HG02678 (cell line): ENCODE measurements at regions not wholly inside any gene's neighbourhood (a gene's known extent, or its start where the extent isn't known, plus 50 kb on each side); places are given as distances from the start of the nearest gene placed in this dataset.
"Not testable (repeated sequence)": the region's sequence is repeated elsewhere in the genome, so short reads cannot be mapped to it uniquely, and the experiment has no call there.

ENCODE experiments used
- ATAC-seq: cut with Tn5 transposase; IDR thresholded peaks from one replicate; pipeline ENCODE4 v1.9.1; 2021; ENCODE audit warnings: mild to moderate bottlenecking, moderate library complexity; ENCODE audit not compliant: unreplicated experiment

- no peak for ATAC-seq
These were observed 197.5 kb upstream of the FLRT2 start for GRCh38 chr14:85332401-85332800.

GRCh38 chr14:85333313-85333712, 196.6 kb upstream of the FLRT2 start:
- no peak for ATAC-seq

- no peak for ATAC-seq
These were observed 196.1 kb upstream of the FLRT2 start for GRCh38 chr14:85333841-85334240.

- ATAC-seq: no peak
These were observed 195.6 kb upstream of the FLRT2 start for GRCh38 chr14:85334316-85334715.

GRCh38 chr14:85336257-85336656, 193.7 kb upstream of the FLRT2 start:
- no peak for ATAC-seq

GRCh38 chr14:85336817-85337216, 193.1 kb upstream of the FLRT2 start:
- ATAC-seq: no peak

GRCh38 chr14:85338895-85339294, 191.0 kb upstream of the FLRT2 start:
- no peak for ATAC-seq

- no peak for ATAC-seq
These were observed 186.9 kb upstream of the FLRT2 start for GRCh38 chr14:85342858-85343607.

- no peak for ATAC-seq
These were observed 185.8 kb upstream of the FLRT2 start for GRCh38 chr14:85344171-85344570.

- no peak for ATAC-seq
These were observed 184.9 kb upstream of the FLRT2 start for GRCh38 chr14:85344847-85345570.

GRCh38 chr14:85350667-85351066, 179.3 kb upstream of the FLRT2 start:
- ATAC-seq: no peak

- not testable (repeated sequence) for ATAC-seq
These were observed 177.4 kb upstream of the FLRT2 start for GRCh38 chr14:85352588-85352987.

GRCh38 chr14:85357120-85357519, 172.8 kb upstream of the FLRT2 start:
- no peak for ATAC-seq

GRCh38 chr14:85358136-85358785, 171.7 kb upstream of the FLRT2 start:
- no peak for ATAC-seq

- no peak for ATAC-seq
These were observed 170.4 kb upstream of the FLRT2 start for GRCh38 chr14:85359505-85359904.

GRCh38 chr14:85363358-85363757, 166.6 kb upstream of the FLRT2 start:
- no peak for ATAC-seq

GRCh38 chr14:85366226-85366625, 163.7 kb upstream of the FLRT2 start:
- no peak for ATAC-seq

- no peak for ATAC-seq
These were observed 149.1 kb upstream of the FLRT2 start for GRCh38 chr14:85380881-85381280.

GRCh38 chr14:85382341-85382740, 147.6 kb upstream of the FLRT2 start:
- ATAC-seq: no peak

- no peak for ATAC-seq
These were observed 142.8 kb upstream of the FLRT2 start for GRCh38 chr14:85387181-85387580.

- no peak for ATAC-seq
These were observed 139.7 kb upstream of the FLRT2 start for GRCh38 chr14:85390236-85390635.

GRCh38 chr14:85391455-85391854, 138.5 kb upstream of the FLRT2 start:
- ATAC-seq: no peak
